GM21367 (cell line): ENCODE measurements at regions not wholly inside any gene's neighbourhood (a gene's known extent, or its start where the extent isn't known, plus 50 kb on each side); places are given as distances from the start of the nearest gene placed in this dataset.

Experiments
- ATAC-seq: cut with Tn5 transposase; IDR thresholded peaks from one replicate; pipeline ENCODE4 v1.9.1; 2021; ENCODE audit not compliant: unreplicated experiment

GRCh38 chr11:111194860-111195568, 50.5 kb upstream of the POU2AF2 start:
- no peak for ATAC-seq

GRCh38 chr11:111193924-111194490, 51.5 kb upstream of the POU2AF2 start:
- no peak for ATAC-seq

GRCh38 chr11:111189466-111189865, 56.1 kb upstream of the POU2AF2 start:
- no peak for ATAC-seq

GRCh38 chr11:111186308-111186915, 59.1 kb upstream of the POU2AF2 start:
- ATAC-seq = no peak

- ATAC-seq = no peak
Observed at GRCh38 chr11:111185266-111185665, 60.3 kb upstream of the POU2AF2 start.

- no peak for ATAC-seq
Observed at GRCh38 chr11:111183706-111184105, 61.8 kb upstream of the POU2AF2 start.

- no peak for ATAC-seq
Observed at GRCh38 chr11:111179184-111179910, 66.2 kb upstream of the POU2AF2 start.

- peak; percentile 81 for ATAC-seq
Observed at GRCh38 chr11:111177037-111177871, 68.3 kb upstream of the POU2AF2 start.

- peak; percentile 33 for ATAC-seq
Observed at GRCh38 chr11:111176603-111177002, 68.9 kb upstream of the POU2AF2 start.

- no peak for ATAC-seq
Observed at GRCh38 chr11:111173221-111173620, 72.3 kb upstream of the POU2AF2 start.

GRCh38 chr11:111172321-111172862, 73.1 kb upstream of the POU2AF2 start:
- no peak for ATAC-seq

- ATAC-seq = no peak
Observed at GRCh38 chr11:111170761-111171379, 74.7 kb upstream of the POU2AF2 start.

GRCh38 chr11:111169367-111169766, 76.2 kb upstream of the POU2AF2 start:
- no peak for ATAC-seq

- ATAC-seq = no peak
Observed at GRCh38 chr11:111168871-111169270, 76.7 kb upstream of the POU2AF2 start.

GRCh38 chr11:111167666-111168065, 77.9 kb upstream of the POU2AF2 start:
- no peak for ATAC-seq

- no peak for ATAC-seq
Observed at GRCh38 chr11:111166598-111166997, 78.9 kb upstream of the POU2AF2 start.

GRCh38 chr11:111162305-111162704, 83.2 kb upstream of the POU2AF2 start:
- ATAC-seq = no peak

- ATAC-seq = no peak
Observed at GRCh38 chr11:111157571-111157970, 88.0 kb upstream of the POU2AF2 start.

GRCh38 chr11:111155021-111155420, 90.5 kb upstream of the POU2AF2 start:
- no peak for ATAC-seq

GRCh38 chr11:111153194-111153593, 92.3 kb upstream of the POU2AF2 start:
- ATAC-seq = no peak
